ENCODE measurements at regions not wholly inside any gene's neighbourhood (a gene's known extent, or its start where the extent isn't known, plus 50 kb on each side); places are given as distances from the start of the nearest gene placed in this dataset.

GRCh38 chr1:212553676-212554075, 54.9 kb upstream of the ATF3 start:
- in situ Hi-C loops (cut with MboI) (no loop called here), intact Hi-C loops (cut with micrococcal nuclease; ENCODE audit: unreplicated experiment) (no loop called here)

More at GRCh38 chr1:212553676-212554075, 54.9 kb upstream of the ATF3 start:
- Histone ChIP-seq H3K4me3 (no peak overlapping the region), H3K4me1 (ENCODE audit: control insufficient read depth, insufficient read depth, low read length) (peaks cover 4% of the 10 kb centered on the region), H3K9ac (ENCODE audit: control insufficient read depth, insufficient read depth, low read length) (no peak overlapping the region), H3K27ac (ENCODE audit: control insufficient read depth, insufficient read depth) (no peak overlapping the region), H3K4me2 (ENCODE audit: control insufficient read depth, insufficient read depth) (no peak overlapping the region), H3K9me3 (replicated peaks; ENCODE audit: control insufficient read depth, insufficient read depth, low read length) (no peaks in the 10 kb centered on the region; the same call in 2 of the 3 replicates), H3K36me3 (ENCODE audit: control insufficient read depth in 2 of 2, insufficient read depth in 2 of 2, low read length in 1 of 2) (no peaks in the 10 kb centered on the region), H3K79me2 (ENCODE audit: control insufficient read depth, insufficient read depth, low read length) (no peaks in the 10 kb centered on the region; the same call in 1 of the 2 replicates), H3K27me3 (replicated peaks in 1 of 2; ENCODE audit: control insufficient read depth in 2 of 2, insufficient read depth in 2 of 2, low read length in 1 of 2) (no peaks in the 10 kb centered on the region), H2AFZ (ENCODE audit: control insufficient read depth, low read depth, low read length) (no peak overlapping the region), H4K20me1 (ENCODE audit: control insufficient read depth, insufficient read depth) (no peaks in the 10 kb centered on the region)
- ChIA-PET POLR2A (no interaction called here), CTCF (interaction anchor here (2.0 kb wide), 1 partner anchor 17 kb away, joined by 4 read pairs; no protein-coding TSS in a partner anchor), SMC1A (ENCODE audit: uncharacterized antibody, unreplicated experiment) (interaction anchor here (1.0 to 1.3 kb wide), 3 partner anchors 28 to 96 kb away, joined by 3 to 6 read pairs (median 3); no protein-coding TSS in a partner anchor), RAD21 (ENCODE audit: unreplicated experiment) (interaction anchor here (1.3 to 2.1 kb wide), 3 partner anchors 19 to 77 kb away, joined by 3 to 5 read pairs (median 3); no protein-coding TSS in a partner anchor)
- FAIRE-seq (no peak), ATAC-seq (no peak), DNase-seq (ENCODE audit: low read depth, low spot score) (no peak)
- 69% methylated on average over 4 of the region's 4 CpGs for WGBS (ENCODE audit: insufficient coverage, insufficient replicate concordance, low lambda C conversion rate, missing lambda C conversion rate)
- BruUV-seq (replicated peaks), result no TSS peak
- TF ChIP-seq MTA2 (IDR thresholded peaks at IDR 0.05; ENCODE audit: low read depth) (no peak), YY1 (IDR thresholded peaks at IDR 0.05; ENCODE audit: low read depth, low read length) (no peak), ZBED1 (IDR thresholded peaks at IDR 0.05; ENCODE audit: borderline replicate concordance) (no peak), HDGF (IDR thresholded peaks at IDR 0.05) (no peak), CREM (IDR thresholded peaks at IDR 0.05; ENCODE audit: low read depth) (no peak), SREBF2 (IDR thresholded peaks at IDR 0.05; ENCODE audit: low read length) (no peak), STAT3 (IDR thresholded peaks at IDR 0.05; ENCODE audit: low read depth, low read length) (no peak), PML (IDR thresholded peaks at IDR 0.05; ENCODE audit: low read length) (no peak), ZNF207 (IDR thresholded peaks at IDR 0.05; ENCODE audit: borderline replicate concordance) (no peak), ZZZ3 (IDR thresholded peaks at IDR 0.05; ENCODE audit: control insufficient read depth, insufficient read length, low read depth) (no peak), STAT1 (conservative IDR thresholded peaks at IDR 0.05) (no peak), MEF2B (IDR thresholded peaks at IDR 0.05; ENCODE audit: partially characterized antibody, poor library complexity, severe bottlenecking) (no peak), NFXL1 (IDR thresholded peaks at IDR 0.05; ENCODE audit: borderline replicate concordance) (no peak)
- TF ChIP-seq, protein P1, sequence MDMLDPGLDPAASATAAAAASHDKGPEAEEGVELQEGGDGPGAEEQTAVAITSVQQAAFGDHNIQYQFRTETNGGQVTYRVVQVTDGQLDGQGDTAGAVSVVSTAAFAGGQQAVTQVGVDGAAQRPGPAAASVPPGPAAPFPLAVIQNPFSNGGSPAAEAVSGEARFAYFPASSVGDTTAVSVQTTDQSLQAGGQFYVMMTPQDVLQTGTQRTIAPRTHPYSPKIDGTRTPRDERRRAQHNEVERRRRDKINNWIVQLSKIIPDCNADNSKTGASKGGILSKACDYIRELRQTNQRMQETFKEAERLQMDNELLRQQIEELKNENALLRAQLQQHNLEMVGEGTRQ (IDR thresholded peaks at IDR 0.05; ENCODE audit: borderline replicate concordance, low read depth, low read length), result no peak
- TF ChIP-seq, protein P2, sequence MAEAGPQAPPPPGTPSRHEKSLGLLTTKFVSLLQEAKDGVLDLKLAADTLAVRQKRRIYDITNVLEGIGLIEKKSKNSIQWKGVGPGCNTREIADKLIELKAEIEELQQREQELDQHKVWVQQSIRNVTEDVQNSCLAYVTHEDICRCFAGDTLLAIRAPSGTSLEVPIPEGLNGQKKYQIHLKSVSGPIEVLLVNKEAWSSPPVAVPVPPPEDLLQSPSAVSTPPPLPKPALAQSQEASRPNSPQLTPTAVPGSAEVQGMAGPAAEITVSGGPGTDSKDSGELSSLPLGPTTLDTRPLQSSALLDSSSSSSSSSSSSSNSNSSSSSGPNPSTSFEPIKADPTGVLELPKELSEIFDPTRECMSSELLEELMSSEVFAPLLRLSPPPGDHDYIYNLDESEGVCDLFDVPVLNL (IDR thresholded peaks at IDR 0.05; ENCODE audit: low read depth, low read length), result no peak
